Trophoblast cell (in vitro differentiated cells and primary cell): ENCODE measurements at regions not wholly inside any gene's neighbourhood (a gene's known extent, or its start where the extent isn't known, plus 50 kb on each side); places are given as distances from the start of the nearest gene placed in this dataset.
A peak's percentile ranks its signal among the peaks of the same experiment; 100 is the strongest.

Experiments used
- DNase-seq, 2 donors: peaks; one replicate each; pipeline ENCODE4 v3.0.0-alpha.2; 2016
- H2AFZ ChIP-seq: 2 replicates; pipeline ENCODE4 v1.6.1; 2013; ENCODE audit warnings: low read length, moderate library complexity, mild to moderate bottlenecking; ENCODE audit not compliant: insufficient read depth, poor library complexity
- H2AK5ac ChIP-seq: 2 replicates; pipeline ENCODE4 v1.6.1; 2013; ENCODE audit warnings: mild to moderate bottlenecking, low read length
- H2BK120ac ChIP-seq: 2 replicates; pipeline ENCODE4 v1.6.1; 2013; ENCODE audit warnings: low read length, mild to moderate bottlenecking, moderate library complexity; ENCODE audit not compliant: insufficient read depth, poor library complexity
- H2BK12ac ChIP-seq: 2 replicates; pipeline ENCODE4 v1.6.1; 2013; ENCODE audit warnings: mild to moderate bottlenecking, low read length, moderate library complexity
- H2BK5ac ChIP-seq: 2 replicates; pipeline ENCODE4 v1.6.1; 2013; ENCODE audit warnings: low read length, low read depth, moderate library complexity, mild to moderate bottlenecking; ENCODE audit not compliant: poor library complexity
- H3K14ac ChIP-seq: 2 replicates; pipeline ENCODE4 v1.6.1; 2013; ENCODE audit warnings: mild to moderate bottlenecking, low read length
- H3K18ac ChIP-seq: 2 replicates; pipeline ENCODE4 v1.6.1; 2013; ENCODE audit warnings: mild to moderate bottlenecking, low read length
- H3K23ac ChIP-seq: 2 replicates; pipeline ENCODE4 v1.6.1; 2013; ENCODE audit warnings: low read length
- H3K27ac ChIP-seq: 2 replicates; pipeline ENCODE4 v1.5.1; 2013; ENCODE audit warnings: low read depth, mild to moderate bottlenecking, inconsistent platforms, low read length, moderate library complexity
- H3K27me3 ChIP-seq: 2 replicates; pipeline ENCODE4 v1.6.1; 2013; ENCODE audit warnings: inconsistent platforms, mild to moderate bottlenecking, low read length, moderate library complexity; ENCODE audit not compliant: insufficient read depth
- H3K36me3 ChIP-seq, 2 experiments: 1 replicate in 1 of 2; 2 replicates in 1 of 2; pipeline ENCODE4 v1.6.1; 2013; ENCODE audit warnings: low read length in 2 of 2, mild to moderate bottlenecking in 2 of 2, moderate library complexity in 1 of 2; ENCODE audit not compliant: insufficient read depth in 2 of 2, control insufficient read depth in 1 of 2
- H3K4ac ChIP-seq: 2 replicates; pipeline ENCODE4 v1.6.1; 2013; ENCODE audit warnings: low read depth, mild to moderate bottlenecking, low read length, moderate library complexity
- H3K4me1 ChIP-seq, 2 experiments: 1 replicate in 1 of 2; 2 replicates in 1 of 2; pipeline ENCODE4 v1.6.1; 2013; ENCODE audit warnings: low read length in 2 of 2, mild to moderate bottlenecking in 2 of 2, moderate library complexity in 1 of 2; ENCODE audit not compliant: insufficient read depth in 2 of 2, control insufficient read depth in 1 of 2
- H3K4me2 ChIP-seq: 2 replicates; pipeline ENCODE4 v1.6.1; 2013; ENCODE audit warnings: inconsistent platforms, mild to moderate bottlenecking, low read length, moderate library complexity
- H3K4me3 ChIP-seq: 2 replicates; pipeline ENCODE4 v1.5.1; 2013; ENCODE audit warnings: mild to moderate bottlenecking, low read depth, low read length, inconsistent platforms
- H3K79me1 ChIP-seq: one replicate; pipeline ENCODE4 v1.6.1; 2013; ENCODE audit warnings: low read length
- H3K79me2 ChIP-seq: 2 replicates; pipeline ENCODE4 v1.6.1; 2013; ENCODE audit warnings: low read length, mild to moderate bottlenecking; ENCODE audit not compliant: control insufficient read depth, insufficient read depth, poor library complexity
- H3K9ac ChIP-seq: 2 replicates; pipeline ENCODE4 v1.6.1; 2013; ENCODE audit warnings: mild to moderate bottlenecking, low read length
- H3K9me3 ChIP-seq: 2 replicates; pipeline ENCODE4 v1.6.1; 2013; ENCODE audit warnings: low read depth, mild to moderate bottlenecking, control low read depth, inconsistent platforms, low read length; ENCODE audit not compliant: insufficient read depth
- H4K12ac ChIP-seq: 2 replicates; pipeline ENCODE4 v1.6.1; 2013; ENCODE audit warnings: low read depth, mild to moderate bottlenecking, low read length, moderate library complexity
- H4K8ac ChIP-seq: 2 replicates; pipeline ENCODE4 v1.6.1; 2013; ENCODE audit warnings: low read depth, mild to moderate bottlenecking, low read length, moderate library complexity
- H4K91ac ChIP-seq: one replicate; pipeline ENCODE4 v1.6.1; 2013; ENCODE audit warnings: low read depth, mild to moderate bottlenecking, low read length, moderate library complexity
- WGBS: extraction: QIAGEN DNeasy Blood & Tissue Kit; methylation state at CpG from one replicate; pipeline ENCODE4 v1.1.7; 2013; ENCODE audit warnings: missing lambda C conversion rate; ENCODE audit not compliant: insufficient read length, insufficient coverage; ENCODE audit errors: extremely low coverage; 5-methylcytosine and 5-hydroxymethylcytosine counted together

DNA sequence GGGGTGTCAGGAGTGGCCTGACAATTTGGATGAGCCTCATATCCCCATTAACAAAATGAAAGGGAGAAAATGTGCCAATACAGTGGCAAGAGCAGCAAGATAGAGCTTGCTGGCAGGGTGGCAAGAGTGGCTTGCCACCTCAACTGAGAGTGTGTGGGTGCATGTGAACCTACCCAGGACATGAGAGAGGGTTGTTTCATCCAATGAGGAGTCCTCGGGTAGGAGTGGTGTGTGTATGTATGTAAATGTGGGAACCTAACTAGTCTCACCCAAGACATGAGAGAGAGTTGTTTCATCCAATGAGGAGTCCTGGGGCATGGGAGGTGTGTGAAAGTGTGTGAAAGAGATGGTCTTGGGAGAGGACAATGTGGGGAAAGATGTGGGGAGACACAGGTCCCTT, 234.2 kb downstream of the RPS4Y2 start:
- Histone ChIP-seq H3K14ac (no peak overlapping the region), H3K36me3 (no peaks in the 10 kb centered on the region), H2AFZ (no peak overlapping the region), H3K27ac (no peak overlapping the region), H3K4me1 (no peaks in the 10 kb centered on the region), H3K9ac (no peak overlapping the region), H3K27me3 (no peaks in the 10 kb centered on the region), H4K8ac (no peak overlapping the region), H3K4ac (no peak overlapping the region), H4K12ac (no peak overlapping the region), H2BK120ac (no peak overlapping the region), H3K9me3 (peaks cover 9% of the 10 kb centered on the region), H3K79me1 (no peaks in the 10 kb centered on the region), H3K23ac (no peak overlapping the region), H3K4me2 (no peak overlapping the region), H2BK5ac (no peak overlapping the region), H2AK5ac (no peak overlapping the region), H4K91ac (no peak overlapping the region), H2BK12ac (no peak overlapping the region), H3K18ac (no peak overlapping the region), H3K4me3 (no peak overlapping the region), H3K79me2 (no peaks in the 10 kb centered on the region)
- WGBS = no CpG with 5 or more reads among the region's 1 CpG
- no peak for DNase-seq

DNA sequence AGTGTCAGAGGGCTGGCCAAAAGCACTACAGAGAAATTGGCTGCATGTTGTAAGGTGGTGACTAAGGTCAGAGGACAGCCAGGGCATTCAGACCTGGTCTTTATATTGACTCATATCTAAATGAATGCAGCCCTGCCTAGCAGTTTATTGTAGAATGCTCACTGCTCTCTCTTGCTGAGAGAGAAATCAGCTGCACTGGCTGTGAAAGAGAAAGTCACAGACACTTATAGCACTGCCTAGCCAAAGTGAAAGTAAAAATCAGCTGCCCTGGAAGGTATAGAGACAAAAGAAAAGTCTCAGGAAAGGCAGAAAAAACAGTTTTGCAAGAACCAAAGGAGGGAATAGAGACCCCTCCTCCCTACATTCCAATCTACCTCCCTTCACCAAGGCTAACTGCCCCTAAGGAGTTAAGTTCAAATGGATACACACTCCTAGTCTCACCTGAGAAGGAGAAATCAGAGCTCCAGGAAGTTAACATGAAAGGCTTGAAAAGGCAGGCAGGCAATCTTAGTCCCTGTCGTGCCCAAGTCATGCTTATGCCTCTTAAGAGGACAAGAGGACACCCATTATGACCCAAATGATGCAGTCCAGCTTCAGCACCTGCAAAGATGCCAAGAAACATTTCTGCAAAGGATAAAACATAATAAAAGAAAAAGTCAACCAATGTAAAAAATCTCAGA, 235.1 kb downstream of the RPS4Y2 start:
- Histone ChIP-seq H3K27ac (no peak overlapping the region), H3K36me3 (no peaks in the 10 kb centered on the region), H2AK5ac (no peak overlapping the region), H2AFZ (no peak overlapping the region), H3K4me1 (no peaks in the 10 kb centered on the region), H3K9ac (no peak overlapping the region), H2BK120ac (no peak overlapping the region), H3K79me1 (no peaks in the 10 kb centered on the region), H3K14ac (no peak overlapping the region), H2BK12ac (no peak overlapping the region), H3K79me2 (no peaks in the 10 kb centered on the region), H3K23ac (no peak overlapping the region), H3K4me2 (no peak overlapping the region), H4K91ac (no peak overlapping the region), H3K9me3 (peaks cover 5% of the 10 kb centered on the region), H3K27me3 (no peaks in the 10 kb centered on the region), H4K8ac (no peak overlapping the region), H3K4ac (no peak overlapping the region), H3K18ac (no peak overlapping the region), H4K12ac (no peak overlapping the region), H3K4me3 (no peak overlapping the region), H2BK5ac (no peak overlapping the region)
- WGBS = no CpG with 5 or more reads among the region's 1 CpG
- DNase-seq = peak in 1 of 2 donors; percentile 17

DNA sequence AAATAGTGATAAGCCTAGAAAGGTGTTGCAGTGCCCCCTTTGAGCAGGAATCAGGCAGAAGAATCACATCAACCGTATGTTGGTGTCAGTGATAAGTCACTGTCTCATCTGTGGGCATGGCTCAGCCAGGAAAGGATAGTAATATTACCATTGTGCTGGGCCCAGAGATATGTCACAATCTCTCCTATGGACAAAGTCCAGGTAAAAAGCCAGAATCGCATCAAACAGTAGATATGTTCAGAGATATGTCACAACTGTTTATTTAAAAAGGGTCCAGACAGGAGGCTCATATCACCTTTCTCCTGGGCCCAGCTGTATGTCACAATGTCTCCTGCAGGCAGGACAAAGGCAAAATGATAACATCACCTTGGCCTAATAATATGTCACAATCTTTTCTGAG, 241.4 kb downstream of the RPS4Y2 start:
- Histone ChIP-seq H3K36me3 (no peaks in the 10 kb centered on the region), H3K14ac (no peak overlapping the region), H3K4ac (no peak overlapping the region), H3K4me2 (no peak overlapping the region), H3K18ac (no peak overlapping the region), H3K27me3 (no peaks in the 10 kb centered on the region), H3K4me3 (no peak overlapping the region), H3K27ac (no peak overlapping the region), H3K9me3 (peaks cover 1% of the 10 kb centered on the region), H2BK12ac (no peak overlapping the region), H2BK120ac (no peak overlapping the region), H2AFZ (no peak overlapping the region), H4K12ac (no peak overlapping the region), H4K8ac (no peak overlapping the region), H3K79me1 (no peaks in the 10 kb centered on the region), H2AK5ac (no peak overlapping the region), H3K9ac (no peak overlapping the region), H3K23ac (no peak overlapping the region), H4K91ac (no peak overlapping the region), H3K79me2 (no peaks in the 10 kb centered on the region), H2BK5ac (no peak overlapping the region), H3K4me1 (no peaks in the 10 kb centered on the region)
- DNase-seq = peak in 1 of 2 donors; percentile 46
- no CpG with 5 or more reads among the region's 2 CpGs for WGBS

DNA sequence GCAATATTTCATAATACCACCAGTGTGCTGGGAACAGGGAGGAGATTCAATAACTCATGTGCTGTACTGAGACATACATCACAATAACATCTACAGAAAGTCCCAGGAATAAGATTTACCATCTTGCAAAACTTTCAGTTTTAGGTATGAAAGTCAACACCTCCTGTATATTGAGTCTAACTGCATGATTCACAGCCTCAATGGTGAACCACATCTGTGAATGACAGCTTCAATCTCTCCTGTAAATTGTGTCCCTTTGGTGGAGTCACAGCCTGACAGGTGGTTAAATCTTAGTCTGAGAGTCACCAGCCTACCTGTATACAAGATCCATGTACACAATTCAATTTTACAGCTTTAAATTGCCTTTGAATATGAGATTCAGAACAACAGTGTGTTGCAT, 242.1 kb downstream of the RPS4Y2 start:
- Histone ChIP-seq H2AK5ac (no peak overlapping the region), H3K23ac (no peak overlapping the region), H3K4me1 (no peaks in the 10 kb centered on the region), H3K18ac (no peak overlapping the region), H4K12ac (no peak overlapping the region), H2BK5ac (no peak overlapping the region), H3K9ac (no peak overlapping the region), H2BK120ac (no peak overlapping the region), H3K9me3 (peaks cover 1% of the 10 kb centered on the region), H3K79me2 (no peaks in the 10 kb centered on the region), H3K36me3 (no peaks in the 10 kb centered on the region), H3K4ac (no peak overlapping the region), H3K27ac (no peak overlapping the region), H3K27me3 (no peaks in the 10 kb centered on the region), H3K4me2 (no peak overlapping the region), H3K14ac (no peak overlapping the region), H3K4me3 (no peak overlapping the region), H2AFZ (no peak overlapping the region), H4K8ac (no peak overlapping the region), H2BK12ac (no peak overlapping the region), H3K79me1 (no peaks in the 10 kb centered on the region), H4K91ac (no peak overlapping the region)
- DNase-seq = no peak
